ENCODE measurements at regions not wholly inside any gene's neighbourhood (a gene's known extent, or its start where the extent isn't known, plus 50 kb on each side); places are given as distances from the start of the nearest gene placed in this dataset.

- no peak for TF ChIP-seq CTCF (IDR thresholded peaks at IDR 0.05)
- no peak for TF ChIP-seq POLR2A (IDR thresholded peaks at IDR 0.05)
These were observed 592.7 kb upstream of the MGMT start for GRCh38 chr10:128874331-128874730.
